Activated CD4-positive, alpha-beta T cell treated with anti-CD3 and anti-CD28 coated beads for 36 hours (primary cell): ENCODE measurements at regions not wholly inside any gene's neighbourhood (a gene's known extent, or its start where the extent isn't known, plus 50 kb on each side); places are given as distances from the start of the nearest gene placed in this dataset.
"Not testable (repeated sequence)": the region's sequence is repeated elsewhere in the genome, so short reads cannot be mapped to it uniquely, and the experiment has no call there.

ENCODE experiments used
- ATAC-seq: fragments of 200-7000 bp; cut with Tn5 transposase; one replicate; pipeline ENCODE4 v1.10.0; 2021; ENCODE audit warnings: mild to moderate bottlenecking, moderate library complexity
- CTCF ChIA-PET: fragments of 350-600 bp; sonication (Branson Sonifier 250); formaldehyde crosslinking; loops from one replicate; lab custom pipeline; 2021; ENCODE audit warnings: antibody characterized with exemption; lab: Charles Lee
- POLR2A ChIA-PET: fragments of 350-600 bp; sonication (Branson Sonifier 250); formaldehyde crosslinking; loops from one replicate; lab custom pipeline; 2021; ENCODE audit warnings: antibody characterized with exemption, inconsistent platforms; lab: Charles Lee
- DNase-seq: peaks from one replicate; pipeline ENCODE4 v3.0.0-alpha.2; 2020
- H3K27ac Mint-ChIP-seq: one replicate; pipeline ENCODE4 v1.8.0; 2021; ENCODE audit warnings: mixed read lengths
- H3K27me3 Mint-ChIP-seq: one replicate; pipeline ENCODE4 v1.8.0; 2021; ENCODE audit warnings: mixed read lengths
- H3K36me3 Mint-ChIP-seq: one replicate; pipeline ENCODE4 v1.8.0; 2021; ENCODE audit warnings: low read depth, mixed read lengths
- H3K4me1 Mint-ChIP-seq: one replicate; pipeline ENCODE4 v1.8.0; 2021; ENCODE audit warnings: mixed read lengths
- H3K4me3 Mint-ChIP-seq: one replicate; pipeline ENCODE4 v1.8.0; 2021; ENCODE audit warnings: mild to moderate bottlenecking, moderate library complexity, mixed read lengths
- H3K9me3 Mint-ChIP-seq: one replicate; pipeline ENCODE4 v1.8.0; 2021; ENCODE audit warnings: low read depth, mixed read lengths
- intact Hi-C, 2 experiments: fragments of 100-400 bp; cut with DNase I in 1 of 2; cut with micrococcal nuclease in 1 of 2; formaldehyde crosslinking; loops; one replicate each; pipeline versions ENCODE4 v1.14.2 to v1.15.1; 2022 to 2024; cut with DNase I, micrococcal nuclease

DNA sequence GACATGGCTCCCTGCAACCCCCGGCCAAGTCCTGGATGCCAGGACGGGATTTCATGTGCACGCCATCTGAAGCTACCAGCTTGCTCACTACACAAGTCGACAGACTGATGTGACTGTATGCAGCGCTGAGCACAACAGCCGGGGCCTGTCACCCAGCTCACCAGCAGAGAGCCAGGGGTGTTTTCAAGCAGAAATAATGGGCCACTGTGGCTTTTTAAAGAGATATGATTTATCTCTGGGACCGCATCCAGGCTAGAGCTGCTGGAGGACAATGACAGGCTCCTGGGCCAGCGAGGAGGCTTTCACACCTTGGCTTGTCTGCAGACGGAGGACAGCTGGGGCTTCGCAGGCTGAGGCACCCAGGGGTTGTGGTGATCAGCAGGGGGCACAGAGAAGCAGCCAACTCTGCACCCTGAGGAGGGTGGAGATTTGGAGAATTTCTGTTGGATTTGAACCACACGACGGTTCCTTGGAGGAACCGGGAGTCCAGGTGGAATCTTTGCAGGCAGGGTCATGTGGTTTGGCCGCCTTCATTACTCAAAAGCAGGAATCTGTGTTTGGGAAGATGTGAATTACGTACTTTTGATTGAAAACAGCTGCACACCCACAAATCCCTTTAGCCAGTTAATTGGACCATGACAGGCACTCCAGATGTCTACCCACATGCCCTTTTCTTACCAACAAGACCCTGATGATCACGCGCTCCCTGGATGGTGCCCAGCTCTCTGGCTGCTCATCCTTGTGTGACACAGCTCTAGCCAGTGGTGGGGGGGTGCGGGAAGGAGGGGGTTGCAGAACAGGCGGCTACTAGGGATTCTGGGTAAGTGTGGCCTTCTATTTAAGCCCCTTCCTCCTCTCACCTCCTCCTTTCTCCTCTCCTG, 430.6 kb downstream of the PREX1 start:
- POLR2A ChIA-PET, ATAC-seq, H3K4me3 Mint-ChIP-seq: not testable (repeated sequence)

DNA sequence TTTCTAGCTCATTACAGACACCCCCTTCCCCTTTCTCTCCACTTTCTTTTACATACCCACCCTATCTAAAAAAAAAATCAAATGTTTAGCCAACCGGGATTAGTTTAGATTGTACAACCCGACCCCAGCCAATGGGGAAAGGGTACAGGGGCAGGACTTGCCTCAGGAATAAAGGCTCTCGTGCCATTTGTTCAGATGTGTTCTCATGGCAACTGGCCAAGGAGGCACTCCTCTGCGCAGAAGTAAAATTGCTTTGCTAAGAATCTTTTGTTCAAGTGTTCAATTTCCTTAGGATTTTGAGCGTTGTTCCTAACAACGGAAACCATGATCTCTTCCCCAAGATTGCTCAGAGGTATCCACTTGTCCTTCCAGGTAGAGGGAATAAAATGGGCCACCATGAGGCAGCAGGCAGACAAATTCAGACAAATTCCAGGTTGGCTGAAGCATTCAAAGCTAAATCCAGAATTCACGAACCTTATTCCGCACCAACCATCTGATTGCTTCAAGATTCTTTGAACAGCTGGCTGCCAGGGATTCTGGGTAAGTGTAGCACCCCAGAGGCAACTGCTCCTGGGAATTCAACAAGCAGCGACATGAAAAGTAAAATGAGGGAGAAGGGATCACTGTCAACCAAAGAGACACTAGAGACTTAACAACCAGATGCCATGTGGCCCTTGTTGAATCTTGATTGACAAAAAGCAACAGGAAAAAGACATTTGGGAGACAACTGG, 431.8 kb downstream of the PREX1 start:
- POLR2A ChIA-PET: no interaction called here
- no peaks in the 10 kb centered on the region for H3K27me3 Mint-ChIP-seq

More for the DNA sequence above, 430.6 kb downstream of the PREX1 start:
- intact Hi-C loops, H3K27me3 Mint-ChIP-seq, H3K4me1 Mint-ChIP-seq, H3K36me3 Mint-ChIP-seq, H3K9me3 Mint-ChIP-seq, DNase-seq, CTCF ChIA-PET, H3K27ac Mint-ChIP-seq: not testable (repeated sequence)

DNA sequence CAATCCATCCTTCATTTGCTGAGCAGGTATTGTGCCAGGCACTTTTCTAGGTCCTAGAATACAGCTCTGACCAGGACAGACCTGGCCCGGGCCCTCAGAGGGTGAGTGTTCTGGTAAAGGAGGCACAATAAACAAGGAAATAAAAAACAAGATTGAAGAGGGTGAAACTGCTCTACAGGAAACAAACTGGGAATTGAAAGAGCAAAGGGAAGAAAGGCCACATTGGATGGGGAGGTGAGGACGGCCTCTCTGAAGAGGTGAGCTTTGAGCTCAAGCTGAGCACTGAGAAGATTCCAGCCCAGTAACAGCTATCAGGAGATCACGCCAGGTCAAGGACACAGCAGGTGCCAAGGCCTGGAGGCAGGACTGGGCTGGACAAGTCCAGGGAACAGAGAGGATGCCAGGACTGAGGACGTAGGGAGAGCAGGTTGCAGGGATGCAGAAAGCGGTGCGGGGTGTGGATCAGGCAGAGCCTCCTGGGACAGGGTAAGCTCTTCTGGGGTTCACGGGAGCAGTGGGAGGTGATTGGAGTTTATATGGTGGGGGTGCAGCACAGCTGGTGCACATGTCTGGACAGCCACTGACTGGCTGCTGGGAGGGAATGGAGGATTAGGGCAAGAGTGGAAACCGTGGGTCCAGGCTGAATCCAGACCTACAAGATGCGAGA, 433.3 kb downstream of the PREX1 start:
- ATAC-seq: no peak
- H3K9me3 Mint-ChIP-seq: peaks cover 6% of the 10 kb centered on the region
- peaks cover 2% of the 10 kb centered on the region for H3K36me3 Mint-ChIP-seq
- intact Hi-C loops: no loop called here
- DNase-seq: no peak
- H3K4me1 Mint-ChIP-seq: no peaks in the 10 kb centered on the region
- H3K27ac Mint-ChIP-seq: no peak overlapping the region
- POLR2A ChIA-PET: no interaction called here
- CTCF ChIA-PET: no interaction called here
- H3K4me3 Mint-ChIP-seq: no peak overlapping the region
- no peaks in the 10 kb centered on the region for H3K27me3 Mint-ChIP-seq

More for the DNA sequence above, 431.8 kb downstream of the PREX1 start:
- Mint-ChIP-seq H3K27ac (no peak overlapping the region), H3K4me1 (no peaks in the 10 kb centered on the region), H3K36me3 (peaks cover 2% of the 10 kb centered on the region), H3K4me3 (no peak overlapping the region), H3K9me3 (peaks cover 6% of the 10 kb centered on the region)
- intact Hi-C loops: no loop called here
- CTCF ChIA-PET: interaction anchor here (1.0 kb wide), 1 partner anchor 77 kb away, joined by 3 read pairs; no protein-coding TSS in a partner anchor
- no peak for ATAC-seq
- DNase-seq: no peak

DNA sequence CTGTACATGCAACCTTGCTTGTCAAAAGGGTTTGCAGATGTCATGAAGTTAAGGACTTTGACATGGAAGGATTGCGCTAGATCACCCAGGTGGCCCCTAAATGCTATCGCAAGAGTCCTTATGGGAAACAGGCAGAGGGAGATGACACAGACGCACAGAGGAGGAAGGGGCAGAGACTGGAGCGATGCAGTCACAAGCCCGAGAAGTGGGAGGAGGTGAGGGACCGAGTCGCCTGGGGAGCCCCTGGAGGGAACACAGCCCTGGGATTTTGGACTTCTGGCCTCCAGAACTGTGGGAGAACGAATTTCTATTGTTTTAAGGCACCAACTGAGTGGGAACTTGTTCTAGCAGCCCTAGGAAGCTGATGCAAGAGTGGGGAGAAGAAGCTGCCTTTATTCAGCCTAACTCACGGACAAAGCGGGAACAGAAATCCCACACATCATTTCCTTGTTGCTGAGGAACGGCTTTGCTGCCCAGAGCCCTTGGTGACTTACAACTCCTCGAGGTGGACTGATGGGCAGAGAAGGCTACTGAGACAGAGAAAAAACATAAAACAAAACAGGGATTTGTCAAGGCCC, 434.0 kb downstream of the PREX1 start:
- H3K36me3 Mint-ChIP-seq: peaks cover 2% of the 10 kb centered on the region
- no peaks in the 10 kb centered on the region for H3K4me1 Mint-ChIP-seq
- ATAC-seq: no peak
- no peaks in the 10 kb centered on the region for H3K27me3 Mint-ChIP-seq
- no peak for DNase-seq
- ChIA-PET CTCF (no interaction called here), POLR2A (no interaction called here)
- intact Hi-C loops: no loop called here
- H3K9me3 Mint-ChIP-seq: peaks cover 6% of the 10 kb centered on the region
- no peak overlapping the region for H3K27ac Mint-ChIP-seq
- H3K4me3 Mint-ChIP-seq: no peak overlapping the region

DNA sequence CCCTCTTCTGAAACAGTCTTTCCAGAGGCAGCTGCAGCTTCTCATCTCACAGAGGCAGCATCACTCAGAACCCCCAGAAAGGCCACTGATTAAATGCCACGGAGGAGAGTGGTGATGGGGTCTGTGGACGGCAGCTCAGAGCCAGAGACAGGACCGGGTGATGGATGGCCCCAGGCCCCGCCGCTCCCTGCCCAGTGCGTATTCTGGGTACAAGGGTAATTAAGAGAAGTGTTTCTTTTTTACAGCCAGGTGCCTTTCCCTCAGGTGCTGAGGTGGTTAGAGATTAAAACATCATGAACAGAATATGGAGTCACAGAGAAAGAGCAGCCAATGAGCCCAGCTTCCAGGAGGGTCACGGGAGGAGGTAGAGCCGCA, 434.5 kb downstream of the PREX1 start:
- Mint-ChIP-seq H3K9me3 (peaks cover 6% of the 10 kb centered on the region), H3K4me3 (no peak overlapping the region), H3K27ac (no peak overlapping the region), H3K36me3 (peaks cover 2% of the 10 kb centered on the region), H3K27me3 (no peaks in the 10 kb centered on the region), H3K4me1 (no peaks in the 10 kb centered on the region)
- ChIA-PET POLR2A (no interaction called here), CTCF (no interaction called here)
- ATAC-seq: no peak
- intact Hi-C loops: no loop called here
- DNase-seq: no peak

DNA sequence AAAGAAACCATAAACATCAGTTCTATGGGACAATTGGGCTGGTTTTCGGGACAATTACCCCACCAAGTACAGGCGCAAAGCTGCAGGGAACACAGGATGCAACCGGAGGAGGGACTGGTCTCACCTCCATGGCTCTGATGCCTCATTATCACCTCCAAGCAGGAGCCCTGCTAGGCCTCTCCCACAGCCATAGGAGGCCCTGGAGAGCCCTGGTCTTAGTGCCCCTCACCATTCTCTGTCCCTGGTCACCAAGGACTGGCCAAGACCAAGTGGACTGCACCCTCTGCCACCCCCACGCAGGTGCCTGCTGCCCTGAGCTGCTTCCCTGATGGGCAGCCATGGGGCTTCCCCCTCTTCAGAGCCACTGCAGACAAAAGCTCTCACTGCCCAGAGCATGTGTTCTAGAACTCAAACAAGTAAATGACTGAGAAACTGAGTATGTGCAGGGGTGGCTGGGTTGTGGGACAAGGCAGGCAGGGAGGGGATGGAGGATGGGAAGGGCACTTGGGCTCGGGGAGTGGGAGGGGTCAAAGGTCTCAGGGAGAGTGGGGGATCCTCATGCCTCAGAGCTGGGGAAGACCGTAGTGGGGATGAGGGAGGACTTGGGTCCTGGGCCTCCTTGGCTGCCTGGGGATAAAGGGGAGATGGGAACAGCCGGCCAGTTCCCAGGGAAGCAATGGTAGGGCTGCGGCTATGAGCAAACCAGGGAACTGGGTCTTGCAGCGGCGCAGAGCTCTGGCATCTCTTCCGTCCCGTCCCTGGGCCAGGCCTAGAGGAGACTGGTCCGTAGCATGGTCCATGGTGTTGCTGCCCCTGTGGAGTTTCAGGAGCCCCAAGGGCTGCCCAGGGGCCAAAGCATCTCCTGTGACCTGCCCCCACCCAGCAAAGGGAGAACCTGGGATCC, 435.1 kb downstream of the PREX1 start:
- no peak overlapping the region for H3K27ac Mint-ChIP-seq
- no peaks in the 10 kb centered on the region for H3K27me3 Mint-ChIP-seq
- DNase-seq (no peak), ATAC-seq (no peak)
- peaks cover 2% of the 10 kb centered on the region for H3K36me3 Mint-ChIP-seq
- H3K4me1 Mint-ChIP-seq: no peaks in the 10 kb centered on the region
- peaks cover 6% of the 10 kb centered on the region for H3K9me3 Mint-ChIP-seq
- ChIA-PET POLR2A (no interaction called here), CTCF (interaction anchor here (1.1 kb wide), 1 partner anchor 12 kb away, joined by 3 read pairs; no protein-coding TSS in a partner anchor)
- intact Hi-C loops: no loop called here
- H3K4me3 Mint-ChIP-seq: no peak overlapping the region

DNA sequence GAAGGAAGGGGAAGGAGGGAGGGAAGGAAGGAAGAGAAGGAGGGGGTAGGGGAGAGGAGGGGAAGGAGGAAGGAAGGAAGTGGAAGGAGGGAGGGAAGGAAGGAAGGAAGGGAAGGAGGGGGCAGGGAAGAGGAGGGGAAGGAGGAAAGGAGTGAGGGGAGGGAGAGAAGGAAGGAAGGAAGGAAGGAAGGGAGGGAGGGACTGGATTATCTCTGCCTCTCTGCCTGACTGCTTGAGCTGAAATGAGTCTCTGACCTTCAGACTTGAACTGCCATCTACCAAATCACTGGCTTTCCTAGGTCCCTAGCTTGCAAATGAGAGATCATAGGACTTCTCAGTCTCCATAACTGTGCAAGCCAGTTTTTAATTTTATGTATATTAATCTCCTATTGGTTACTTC, 436.8 kb downstream of the PREX1 start:
- no peak for DNase-seq
- ChIA-PET CTCF (no interaction called here), POLR2A (no interaction called here)
- H3K4me1 Mint-ChIP-seq: no peaks in the 10 kb centered on the region
- no peak overlapping the region for H3K27ac Mint-ChIP-seq
- no peak for ATAC-seq
- H3K9me3 Mint-ChIP-seq: peaks cover 6% of the 10 kb centered on the region
- intact Hi-C loops: no loop called here
- peaks cover 2% of the 10 kb centered on the region for H3K36me3 Mint-ChIP-seq
- peaks cover 2% of the 10 kb centered on the region for H3K27me3 Mint-ChIP-seq
- H3K4me3 Mint-ChIP-seq: no peak overlapping the region

DNA sequence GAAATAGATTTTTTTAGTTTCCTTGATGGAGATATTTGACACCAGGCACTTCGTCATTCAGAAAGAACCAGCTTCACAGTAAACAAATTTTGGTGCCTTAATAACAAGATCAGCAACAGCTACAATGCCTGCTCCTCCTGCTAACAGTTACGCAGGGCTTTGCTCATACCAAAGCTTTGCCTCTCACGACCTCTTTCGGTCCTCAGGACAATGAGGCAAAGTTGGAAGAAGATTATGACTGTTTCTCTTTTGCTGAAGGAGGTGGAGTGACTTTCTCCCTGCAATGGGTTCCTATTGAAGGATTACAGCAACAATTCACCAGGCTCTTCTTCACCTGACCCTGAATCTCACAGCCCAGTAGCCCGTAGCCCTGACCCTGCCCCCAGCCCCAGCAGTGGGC, 440.1 kb downstream of the PREX1 start:
- Mint-ChIP-seq H3K4me3 (no peak overlapping the region), H3K27ac (no peak overlapping the region), H3K27me3 (peaks cover 4% of the 10 kb centered on the region), H3K4me1 (no peaks in the 10 kb centered on the region), H3K36me3 (peaks cover 2% of the 10 kb centered on the region), H3K9me3 (peaks cover 6% of the 10 kb centered on the region)
- intact Hi-C loops: no loop called here
- no peak for ATAC-seq
- POLR2A ChIA-PET: no interaction called here
- CTCF ChIA-PET: no interaction called here
- no peak for DNase-seq

DNA sequence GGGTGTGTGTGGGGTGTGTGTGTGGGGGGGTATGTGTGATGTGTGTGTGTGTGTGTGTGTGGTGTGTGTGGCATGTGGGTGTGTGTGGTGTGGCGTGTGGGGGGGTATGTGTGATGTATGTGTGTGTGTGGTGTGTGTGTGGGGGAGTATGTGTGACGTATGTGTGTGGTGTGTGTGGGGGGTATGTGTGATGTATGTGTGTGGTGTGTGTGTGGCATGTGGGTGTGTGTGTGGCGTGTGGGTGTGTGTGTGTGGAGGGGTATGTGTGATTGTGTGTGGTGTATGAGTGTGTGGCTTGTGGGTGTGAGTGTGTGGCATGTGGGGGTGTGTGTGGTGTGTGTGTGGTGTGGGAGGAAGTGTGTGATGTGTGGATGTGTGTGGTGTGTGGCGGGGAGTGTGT, 442.3 kb downstream of the PREX1 start:
- H3K4me1 Mint-ChIP-seq: no peaks in the 10 kb centered on the region
- no peaks in the 10 kb centered on the region for H3K36me3 Mint-ChIP-seq
- ATAC-seq: no peak
- ChIA-PET POLR2A (no interaction called here), CTCF (no interaction called here)
- peaks cover 8% of the 10 kb centered on the region for H3K27me3 Mint-ChIP-seq
- no peak overlapping the region for H3K27ac Mint-ChIP-seq
- no peak for DNase-seq
- intact Hi-C loops: no loop called here
- no peak overlapping the region for H3K4me3 Mint-ChIP-seq
- H3K9me3 Mint-ChIP-seq: no peaks in the 10 kb centered on the region

DNA sequence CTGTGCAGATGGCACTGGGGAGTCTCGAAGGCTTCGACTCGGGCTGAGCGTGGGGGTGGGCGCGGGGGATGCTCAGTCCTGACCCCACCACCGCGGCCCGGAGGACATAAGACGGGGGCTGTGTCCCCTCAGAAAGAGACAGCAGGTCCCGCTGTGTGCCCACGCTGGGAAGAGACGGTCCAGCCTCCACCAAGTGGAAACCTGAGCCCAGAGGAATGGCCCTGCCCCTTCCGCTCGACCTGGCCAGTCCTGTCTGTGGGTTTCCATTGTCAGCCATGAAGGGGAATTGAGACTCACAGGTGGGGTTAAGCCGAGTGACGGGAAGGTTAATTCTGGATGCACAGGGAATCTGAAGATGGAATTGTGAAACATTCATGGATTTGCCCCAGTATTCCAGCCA, 442.7 kb downstream of the PREX1 start:
- H3K27me3 Mint-ChIP-seq: peaks cover 8% of the 10 kb centered on the region
- H3K4me1 Mint-ChIP-seq: no peaks in the 10 kb centered on the region
- ChIA-PET CTCF (no interaction called here), POLR2A (no interaction called here)
- H3K9me3 Mint-ChIP-seq: no peaks in the 10 kb centered on the region
- no peak for DNase-seq
- intact Hi-C loops: no loop called here
- no peak overlapping the region for H3K4me3 Mint-ChIP-seq
- H3K27ac Mint-ChIP-seq: no peak overlapping the region
- H3K36me3 Mint-ChIP-seq: no peaks in the 10 kb centered on the region
- ATAC-seq: no peak
